Nephron progenitor cell (in vitro differentiated cells): ENCODE measurements at regions not wholly inside any gene's neighbourhood (a gene's known extent, or its start where the extent isn't known, plus 50 kb on each side); places are given as distances from the start of the nearest gene placed in this dataset.

Experiments used
- DNase-seq: peaks from one replicate; pipeline ENCODE4 v3.0.0; 2021
- H3K27ac Mint-ChIP-seq: 2 replicates; pipeline ENCODE4 v1.8.0; 2021; ENCODE audit warnings: mild to moderate bottlenecking, moderate library complexity, mixed read lengths
- H3K27me3 Mint-ChIP-seq: 2 replicates; pipeline ENCODE4 v1.8.0; 2021; ENCODE audit warnings: mild to moderate bottlenecking, low read depth, mixed read lengths; ENCODE audit not compliant: poor library complexity
- H3K36me3 Mint-ChIP-seq: 2 replicates; pipeline ENCODE4 v1.8.0; 2021; ENCODE audit warnings: low read depth, mixed read lengths
- H3K4me1 Mint-ChIP-seq: 2 replicates; pipeline ENCODE4 v1.8.0; 2021; ENCODE audit warnings: mixed read lengths
- H3K4me3 Mint-ChIP-seq: 2 replicates; pipeline ENCODE4 v1.8.0; 2021; ENCODE audit warnings: mild to moderate bottlenecking, moderate library complexity, mixed read lengths
- H3K9me3 Mint-ChIP-seq: 2 replicates; pipeline ENCODE4 v1.8.0; 2021; ENCODE audit warnings: mild to moderate bottlenecking, moderate library complexity, mixed read lengths
- TF ChIP-seq, protein P1 (sequence below): fragments of 200-600 bp; sonication (generic); IDR thresholded peaks from 2 replicates; pipeline ENCODE4 v1.5.0; 2021; ENCODE audit warnings: antibody characterized with exemption

DNA sequence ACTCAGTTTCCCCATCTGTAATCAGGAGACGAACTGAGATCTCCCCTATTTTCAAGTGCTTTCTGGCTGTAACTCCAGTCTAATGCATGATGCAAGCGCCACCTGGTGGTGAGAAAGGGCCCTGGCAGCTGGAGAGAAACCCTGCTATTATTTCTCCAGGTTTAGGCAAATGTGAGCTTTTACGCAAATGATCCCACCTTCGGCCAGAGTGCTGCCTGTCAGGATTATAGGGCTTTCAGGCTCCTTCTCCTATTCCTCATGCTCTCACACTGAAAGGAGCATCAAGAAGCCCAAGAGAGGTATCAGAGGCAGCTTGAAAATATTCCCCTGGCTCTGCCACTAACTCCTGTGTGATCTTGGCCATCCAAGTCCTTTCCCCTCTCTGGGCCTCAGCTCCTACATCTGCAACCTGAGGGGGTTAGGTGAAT lies 93.9 kb upstream of the RASGRF1 start:
- TF ChIP-seq, protein P1, sequence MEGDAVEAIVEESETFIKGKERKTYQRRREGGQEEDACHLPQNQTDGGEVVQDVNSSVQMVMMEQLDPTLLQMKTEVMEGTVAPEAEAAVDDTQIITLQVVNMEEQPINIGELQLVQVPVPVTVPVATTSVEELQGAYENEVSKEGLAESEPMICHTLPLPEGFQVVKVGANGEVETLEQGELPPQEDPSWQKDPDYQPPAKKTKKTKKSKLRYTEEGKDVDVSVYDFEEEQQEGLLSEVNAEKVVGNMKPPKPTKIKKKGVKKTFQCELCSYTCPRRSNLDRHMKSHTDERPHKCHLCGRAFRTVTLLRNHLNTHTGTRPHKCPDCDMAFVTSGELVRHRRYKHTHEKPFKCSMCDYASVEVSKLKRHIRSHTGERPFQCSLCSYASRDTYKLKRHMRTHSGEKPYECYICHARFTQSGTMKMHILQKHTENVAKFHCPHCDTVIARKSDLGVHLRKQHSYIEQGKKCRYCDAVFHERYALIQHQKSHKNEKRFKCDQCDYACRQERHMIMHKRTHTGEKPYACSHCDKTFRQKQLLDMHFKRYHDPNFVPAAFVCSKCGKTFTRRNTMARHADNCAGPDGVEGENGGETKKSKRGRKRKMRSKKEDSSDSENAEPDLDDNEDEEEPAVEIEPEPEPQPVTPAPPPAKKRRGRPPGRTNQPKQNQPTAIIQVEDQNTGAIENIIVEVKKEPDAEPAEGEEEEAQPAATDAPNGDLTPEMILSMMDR, result peak; percentile 97
- Mint-ChIP-seq H3K4me1 (peaks cover 8% of the 10 kb centered on the region), H3K4me3 (no peak overlapping the region), H3K9me3 (no peaks in the 10 kb centered on the region), H3K27me3 (peaks cover 25% of the 10 kb centered on the region), H3K36me3 (no peaks in the 10 kb centered on the region), H3K27ac (no peak overlapping the region)
- DNase-seq, result peak; percentile 81

DNA sequence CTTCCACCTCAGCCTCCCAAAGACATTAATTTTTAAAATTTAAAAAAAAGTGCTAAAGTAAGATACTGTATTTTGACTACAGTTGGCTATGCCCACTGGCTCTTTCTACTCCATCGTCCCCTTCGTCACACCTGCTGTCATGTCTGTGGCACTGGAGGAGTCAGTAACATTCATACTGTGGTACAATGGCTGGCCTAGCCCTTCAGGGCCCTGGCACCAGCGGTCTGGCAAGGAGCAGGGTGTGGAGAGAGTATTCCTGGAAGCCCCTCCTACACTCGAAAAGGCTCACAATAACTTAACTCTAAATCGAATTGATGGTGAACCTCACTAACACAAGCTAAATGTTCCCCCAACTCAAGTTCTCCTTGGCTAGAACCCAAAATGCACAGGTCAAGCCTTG lies 89.7 kb upstream of the RASGRF1 start:
- peaks cover 15% of the 10 kb centered on the region for H3K4me1 Mint-ChIP-seq
- no peak for DNase-seq
- H3K9me3 Mint-ChIP-seq, result no peaks in the 10 kb centered on the region
- H3K27ac Mint-ChIP-seq, result no peak overlapping the region
- no peak overlapping the region for H3K4me3 Mint-ChIP-seq
- peaks cover 27% of the 10 kb centered on the region for H3K27me3 Mint-ChIP-seq
- no peaks in the 10 kb centered on the region for H3K36me3 Mint-ChIP-seq
- TF ChIP-seq, protein P1, result no peak

DNA sequence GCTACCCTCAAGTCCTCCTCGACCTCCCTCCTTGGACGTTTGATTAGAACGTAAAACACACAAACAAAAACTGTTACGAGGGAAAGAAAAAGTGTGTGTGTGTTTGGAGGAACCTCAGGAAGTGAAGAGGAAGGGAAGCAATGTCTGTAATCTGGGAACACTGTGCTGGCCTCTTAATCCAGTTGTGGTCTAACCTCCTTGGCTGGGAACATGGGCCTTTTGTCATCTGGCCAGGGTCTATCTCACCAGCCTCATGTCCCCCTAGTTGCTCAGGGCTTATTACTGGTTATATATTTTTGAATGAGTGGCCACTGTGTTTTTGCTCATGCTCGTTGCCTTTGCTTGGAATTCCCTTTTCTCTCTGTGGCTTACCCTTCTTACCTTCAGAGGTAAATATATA lies 89.0 kb upstream of the RASGRF1 start:
- TF ChIP-seq, protein P1, result no peak
- Mint-ChIP-seq H3K27ac (no peak overlapping the region), H3K9me3 (no peaks in the 10 kb centered on the region), H3K4me1 (peaks cover 15% of the 10 kb centered on the region), H3K36me3 (no peaks in the 10 kb centered on the region), H3K4me3 (no peak overlapping the region), H3K27me3 (peaks cover 27% of the 10 kb centered on the region)
- DNase-seq, result no peak

DNA sequence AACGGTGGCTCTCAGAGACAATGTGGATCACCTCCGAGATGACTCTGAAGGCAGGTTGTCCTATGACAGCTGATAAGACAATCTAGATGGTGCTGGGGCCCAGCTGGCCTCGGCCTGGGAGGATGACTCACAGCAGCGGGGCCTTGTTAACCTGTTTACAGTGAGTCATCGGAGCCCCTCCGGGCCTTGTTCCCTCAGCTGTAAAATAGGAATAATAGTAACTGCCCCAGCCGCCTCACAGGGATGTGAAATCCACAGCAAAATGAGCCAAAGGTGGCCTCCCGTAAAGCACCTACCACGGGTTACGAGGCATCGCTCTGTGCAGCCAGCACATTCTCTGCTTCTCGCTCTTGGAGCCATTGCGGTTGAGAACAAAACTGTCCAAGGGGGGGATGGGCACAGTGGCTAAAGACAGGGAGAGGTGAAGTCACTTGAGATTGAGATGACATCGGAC lies 88.6 kb upstream of the RASGRF1 start:
- Mint-ChIP-seq H3K27me3 (peaks cover 27% of the 10 kb centered on the region), H3K4me1 (peaks cover 15% of the 10 kb centered on the region), H3K4me3 (no peak overlapping the region), H3K27ac (no peak overlapping the region), H3K36me3 (no peaks in the 10 kb centered on the region), H3K9me3 (no peaks in the 10 kb centered on the region)
- DNase-seq, result no peak
- TF ChIP-seq, protein P1, result no peak

DNA sequence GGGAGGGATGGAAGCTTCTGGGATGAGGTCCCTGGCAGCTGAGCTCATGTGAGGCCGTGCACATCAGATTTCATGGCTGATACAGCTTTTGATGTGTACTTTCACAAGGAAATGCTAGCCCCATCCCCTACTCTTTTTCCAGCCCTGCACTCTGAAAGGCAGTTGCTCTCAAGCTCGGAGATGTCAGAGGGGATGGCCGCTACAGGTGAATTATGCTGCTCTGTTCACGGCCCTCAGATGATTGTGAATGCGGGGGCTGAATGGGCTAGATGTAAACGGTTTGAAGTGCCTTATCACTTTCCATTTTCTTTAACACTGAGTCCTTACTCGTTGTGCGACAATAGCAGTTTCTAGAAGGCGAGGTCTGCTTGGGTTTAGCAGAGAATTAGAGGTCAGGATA lies 88.0 kb upstream of the RASGRF1 start:
- no peak for DNase-seq
- TF ChIP-seq, protein P1, result no peak
- H3K27me3 Mint-ChIP-seq, result peaks cover 27% of the 10 kb centered on the region
- no peaks in the 10 kb centered on the region for H3K36me3 Mint-ChIP-seq
- no peaks in the 10 kb centered on the region for H3K9me3 Mint-ChIP-seq
- no peak overlapping the region for H3K4me3 Mint-ChIP-seq
- H3K4me1 Mint-ChIP-seq, result peaks cover 15% of the 10 kb centered on the region
- peak overlapping the region; percentile 83 for H3K27ac Mint-ChIP-seq

DNA sequence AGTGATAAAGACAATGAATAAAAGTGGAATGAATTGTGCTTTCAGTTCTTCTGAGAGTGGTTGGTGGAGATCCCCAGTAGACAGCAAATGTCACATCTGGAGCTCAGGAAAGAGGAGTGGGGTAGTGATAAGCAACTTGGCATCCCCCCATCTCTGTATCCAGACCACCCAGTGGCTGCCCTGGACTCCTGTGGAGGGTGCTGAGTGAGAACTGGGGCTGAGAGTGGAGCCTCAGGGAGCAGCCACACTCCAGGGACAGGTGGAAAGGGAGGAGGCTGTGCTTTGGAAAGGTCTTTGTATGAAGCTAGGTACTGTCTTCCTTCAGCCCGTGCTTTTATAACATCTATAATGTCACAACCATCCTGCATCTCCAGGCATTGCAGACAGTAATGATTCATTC lies 85.6 kb upstream of the RASGRF1 start:
- peaks cover 30% of the 10 kb centered on the region for H3K4me1 Mint-ChIP-seq
- H3K27me3 Mint-ChIP-seq, result peaks cover 25% of the 10 kb centered on the region
- no peak overlapping the region for H3K27ac Mint-ChIP-seq
- H3K9me3 Mint-ChIP-seq, result no peaks in the 10 kb centered on the region
- H3K4me3 Mint-ChIP-seq, result no peak overlapping the region
- TF ChIP-seq, protein P1, result no peak
- DNase-seq, result no peak
- no peaks in the 10 kb centered on the region for H3K36me3 Mint-ChIP-seq
